HAP-1 (cell line): ENCODE measurements at regions not wholly inside any gene's neighbourhood (a gene's known extent, or its start where the extent isn't known, plus 50 kb on each side); places are given as distances from the start of the nearest gene placed in this dataset.

Experiments
- DNase-seq, 2 experiments: peaks; one replicate each; pipeline ENCODE4 v3.0.0-alpha.2; 2016 to 2020; ENCODE audit warnings: low spot score in 2 of 2
- H3K27me3 ChIP-seq: fragments of 250-450 bp; sonication (Bioruptor Pico); 2 replicates; pipeline ENCODE4 v1.5.1; 2020; ENCODE audit warnings: low read depth, mild to moderate bottlenecking, moderate library complexity
- H3K36me3 ChIP-seq: fragments of 250-450 bp; sonication (Bioruptor Pico); replicated peaks from 2 replicates; pipeline ENCODE4 v1.5.1; 2020; ENCODE audit warnings: mild to moderate bottlenecking
- H3K4me1 ChIP-seq: fragments of 250-450 bp; sonication (Bioruptor Pico); 2 replicates; pipeline ENCODE4 v1.5.1; 2020; ENCODE audit warnings: mild to moderate bottlenecking
- H3K4me3 ChIP-seq: fragments of 250-450 bp; sonication (Bioruptor Pico); 2 replicates; pipeline ENCODE4 v1.5.1; 2020; ENCODE audit warnings: mild to moderate bottlenecking, moderate library complexity
- H3K9me3 ChIP-seq: fragments of 250-450 bp; sonication (Bioruptor Pico); 2 replicates; pipeline ENCODE4 v1.5.1; 2020; ENCODE audit warnings: mild to moderate bottlenecking, moderate library complexity
- in situ Hi-C: fragments of 300-500 bp; cut with MboI; formaldehyde crosslinking; loops from 3 replicates; pipeline ENCODE4 v1.14.3; 2020; ENCODE audit warnings: low sequenced_read_pairs, inconsistent platforms, mixed read lengths

DNA sequence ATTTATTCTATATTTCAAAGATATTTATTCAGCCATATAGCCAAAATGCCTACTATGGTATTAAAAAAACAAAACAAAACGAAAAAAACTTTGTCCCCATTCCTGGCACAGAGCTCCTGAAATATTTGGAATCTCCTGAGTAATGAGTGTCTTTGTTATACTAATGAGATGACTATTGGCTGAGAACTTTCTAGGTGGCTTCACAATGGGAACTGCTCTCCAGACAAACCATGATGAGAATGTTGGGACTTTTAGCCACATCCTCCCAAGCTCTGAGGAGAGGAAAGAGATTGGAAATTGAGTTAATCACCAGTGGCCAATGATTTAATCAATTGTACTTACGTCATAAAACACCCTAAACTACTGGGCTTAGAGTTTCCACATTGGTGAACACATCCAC is 631.8 kb upstream of the SETBP1 start:
- in situ Hi-C loops, result no loop called here

DNA sequence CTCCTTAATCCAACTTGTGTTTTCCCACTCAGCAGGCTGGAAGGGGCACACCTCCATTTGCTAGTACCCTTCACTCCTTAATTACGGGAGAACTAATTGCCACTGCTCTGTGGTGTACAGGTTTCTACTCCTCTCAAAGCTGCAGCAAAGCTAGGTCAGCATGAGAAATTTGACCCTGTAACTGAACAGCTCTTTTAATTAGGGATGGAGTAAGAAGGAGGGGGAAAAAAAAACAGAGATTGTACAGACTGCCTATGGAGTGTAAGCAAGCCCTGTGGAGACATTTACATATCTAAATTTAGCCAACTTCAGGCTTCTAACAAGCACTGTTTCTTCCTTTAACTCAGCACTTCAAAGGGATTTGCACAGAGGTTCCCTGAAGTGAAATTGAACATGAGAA is 629.7 kb upstream of the SETBP1 start:
- Histone ChIP-seq H3K4me3 (no peak overlapping the region), H3K36me3 (no peaks in the 10 kb centered on the region), H3K9me3 (no peaks in the 10 kb centered on the region), H3K4me1 (no peaks in the 10 kb centered on the region), H3K27me3 (no peaks in the 10 kb centered on the region)
- DNase-seq, result no peak
- in situ Hi-C loops, result no loop called here

More for the DNA sequence above, 631.8 kb upstream of the SETBP1 start:
- no peak for DNase-seq
- 0 out of 2 replicates have a peak, but pooled peaks cover 4% of the 10 kb centered on the region for H3K27me3 ChIP-seq
- H3K4me3 ChIP-seq, result no peak overlapping the region
- H3K4me1 ChIP-seq, result no peaks in the 10 kb centered on the region
- no peaks in the 10 kb centered on the region for H3K9me3 ChIP-seq
- H3K36me3 ChIP-seq, result no peaks in the 10 kb centered on the region

DNA sequence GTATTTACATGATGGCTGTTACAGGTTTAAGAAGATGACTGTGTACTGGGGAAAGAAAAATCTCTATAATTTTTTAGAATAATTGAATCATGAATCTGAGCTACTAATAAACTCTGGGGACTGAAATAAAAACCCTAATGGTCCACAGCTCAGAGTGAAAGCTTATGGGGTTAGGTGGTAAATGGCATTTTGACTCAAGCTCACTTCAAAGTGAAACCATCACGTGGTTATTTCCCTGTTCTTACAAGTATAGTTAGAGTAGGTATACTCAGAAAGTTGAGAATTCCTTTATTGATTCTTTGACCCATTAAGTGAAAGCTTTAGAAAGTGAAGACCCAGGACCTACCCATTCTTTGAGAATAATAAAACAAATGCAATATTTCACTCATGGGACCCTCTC is 626.2 kb upstream of the SETBP1 start:
- in situ Hi-C loops, result no loop called here
- Histone ChIP-seq H3K4me1 (no peaks in the 10 kb centered on the region), H3K36me3 (no peaks in the 10 kb centered on the region), H3K4me3 (no peak overlapping the region), H3K27me3 (no peaks in the 10 kb centered on the region), H3K9me3 (no peaks in the 10 kb centered on the region)
- DNase-seq, result no peak

DNA sequence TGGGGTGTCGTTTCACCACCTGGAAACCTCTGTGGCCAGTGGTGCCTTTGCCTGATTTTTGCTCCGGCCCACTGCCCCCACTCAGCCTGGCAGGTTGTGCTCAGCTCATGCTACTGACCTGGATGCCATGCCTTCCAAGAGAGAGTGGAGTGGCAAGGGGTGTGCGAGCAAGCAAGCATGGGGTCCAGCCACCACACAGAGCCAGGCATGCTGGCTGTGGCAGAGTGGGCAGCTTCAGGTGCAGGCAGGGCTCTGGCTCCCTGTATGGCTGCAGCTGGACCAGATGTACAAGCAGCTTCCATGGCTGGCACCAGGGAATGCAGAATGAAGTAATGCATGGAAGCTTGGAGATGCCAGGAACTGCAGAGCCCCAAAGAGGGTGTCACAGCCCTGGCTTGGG is 620.5 kb upstream of the SETBP1 start:
- DNase-seq, result no peak
- in situ Hi-C loops, result no loop called here

DNA sequence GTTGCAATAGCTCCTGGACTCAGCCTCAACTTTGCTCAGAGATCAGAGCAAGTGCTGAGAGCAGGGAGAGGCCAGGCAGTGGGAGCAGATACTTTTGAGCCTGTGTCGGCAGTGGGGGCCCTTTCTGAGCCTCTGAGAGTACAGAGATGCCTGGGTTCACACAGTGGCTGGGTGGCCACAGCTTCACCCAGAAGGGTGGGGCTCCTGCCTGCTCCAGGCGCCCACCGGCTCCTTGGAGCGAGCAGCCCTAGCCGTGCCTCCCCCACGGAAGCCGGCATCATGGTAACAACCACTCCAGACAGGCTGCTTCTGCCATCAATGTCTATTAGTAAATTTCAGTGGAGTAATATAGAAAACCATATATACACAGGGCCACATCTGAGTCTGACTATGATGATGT is 619.2 kb upstream of the SETBP1 start:
- no peak overlapping the region for H3K4me3 ChIP-seq
- H3K9me3 ChIP-seq, result no peaks in the 10 kb centered on the region
- no peaks in the 10 kb centered on the region for H3K27me3 ChIP-seq
- in situ Hi-C loops, result no loop called here
- H3K36me3 ChIP-seq, result no peaks in the 10 kb centered on the region
- no peak for DNase-seq
- H3K4me1 ChIP-seq, result no peaks in the 10 kb centered on the region

More for the DNA sequence above, 620.5 kb upstream of the SETBP1 start:
- no peak overlapping the region for H3K4me3 ChIP-seq
- H3K27me3 ChIP-seq, result no peaks in the 10 kb centered on the region
- H3K9me3 ChIP-seq, result no peaks in the 10 kb centered on the region
- H3K36me3 ChIP-seq, result no peaks in the 10 kb centered on the region
- no peaks in the 10 kb centered on the region for H3K4me1 ChIP-seq

DNA sequence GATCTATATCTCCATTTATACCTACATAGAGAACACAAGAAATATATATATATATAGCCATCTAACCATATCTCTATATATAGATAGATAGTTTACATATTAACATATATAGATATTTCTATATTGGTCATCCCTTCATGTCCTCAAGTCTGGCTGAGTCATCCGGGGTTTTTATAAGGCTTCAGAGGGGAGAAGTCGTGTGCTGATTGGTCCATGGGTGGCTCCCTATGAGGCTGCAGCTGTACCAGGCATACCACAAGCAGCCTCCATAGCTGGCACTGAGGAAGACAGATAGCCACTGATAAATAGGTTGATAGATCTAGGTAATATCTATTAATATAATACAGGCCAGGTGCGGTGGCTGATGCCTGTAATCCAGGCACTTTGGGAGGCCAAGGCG is 618.3 kb upstream of the SETBP1 start:
- no peak for DNase-seq
- in situ Hi-C loops, result no loop called here
- Histone ChIP-seq H3K4me1 (no peaks in the 10 kb centered on the region), H3K27me3 (no peaks in the 10 kb centered on the region), H3K4me3 (no peak overlapping the region), H3K9me3 (no peaks in the 10 kb centered on the region), H3K36me3 (no peaks in the 10 kb centered on the region)

DNA sequence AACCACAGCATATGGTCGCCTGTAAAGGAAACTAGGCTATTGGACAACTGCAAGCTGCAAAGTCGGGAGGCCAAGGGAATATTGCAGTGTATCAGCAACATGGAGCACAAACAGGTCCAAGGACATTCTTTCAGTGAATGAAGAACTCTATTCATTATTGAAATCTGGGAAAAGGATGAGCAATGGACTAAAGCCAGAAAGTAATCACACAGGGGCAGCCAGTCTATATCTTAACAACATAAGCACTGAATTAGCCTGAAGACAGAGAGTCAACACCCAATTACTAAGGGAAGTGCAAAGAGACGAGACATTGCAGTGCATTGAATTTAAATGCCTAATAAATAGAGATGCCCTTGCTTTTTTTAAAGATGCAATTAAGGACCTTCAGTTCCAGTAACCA is 615.5 kb upstream of the SETBP1 start:
- Histone ChIP-seq H3K36me3 (no peaks in the 10 kb centered on the region), H3K4me3 (no peak overlapping the region), H3K9me3 (no peaks in the 10 kb centered on the region), H3K4me1 (no peaks in the 10 kb centered on the region), H3K27me3 (no peaks in the 10 kb centered on the region)
- no peak for DNase-seq
- in situ Hi-C loops, result no loop called here

DNA sequence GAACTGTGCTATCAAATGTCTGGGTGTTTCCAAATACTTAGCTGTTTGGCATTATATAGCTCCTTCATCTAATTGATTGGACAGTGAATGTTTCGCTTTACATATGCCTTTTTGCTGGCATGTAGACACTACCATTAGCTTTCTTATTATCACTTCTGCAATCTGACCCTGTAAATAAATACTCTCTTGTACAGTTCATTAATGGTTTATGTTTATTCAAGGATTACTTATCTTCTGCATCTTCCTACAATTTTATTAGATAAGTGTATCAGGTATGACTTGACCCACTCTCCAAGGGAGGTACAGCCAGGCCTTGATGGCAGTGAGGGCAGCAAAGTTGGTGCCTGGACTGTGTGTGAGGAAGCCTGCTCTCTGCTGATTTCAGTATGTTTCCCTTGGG is 614.1 kb upstream of the SETBP1 start:
- no peaks in the 10 kb centered on the region for H3K9me3 ChIP-seq
- H3K4me3 ChIP-seq, result no peak overlapping the region
- no peaks in the 10 kb centered on the region for H3K27me3 ChIP-seq
- no peaks in the 10 kb centered on the region for H3K4me1 ChIP-seq
- H3K36me3 ChIP-seq, result no peaks in the 10 kb centered on the region
- no peak for DNase-seq
- in situ Hi-C loops, result no loop called here

DNA sequence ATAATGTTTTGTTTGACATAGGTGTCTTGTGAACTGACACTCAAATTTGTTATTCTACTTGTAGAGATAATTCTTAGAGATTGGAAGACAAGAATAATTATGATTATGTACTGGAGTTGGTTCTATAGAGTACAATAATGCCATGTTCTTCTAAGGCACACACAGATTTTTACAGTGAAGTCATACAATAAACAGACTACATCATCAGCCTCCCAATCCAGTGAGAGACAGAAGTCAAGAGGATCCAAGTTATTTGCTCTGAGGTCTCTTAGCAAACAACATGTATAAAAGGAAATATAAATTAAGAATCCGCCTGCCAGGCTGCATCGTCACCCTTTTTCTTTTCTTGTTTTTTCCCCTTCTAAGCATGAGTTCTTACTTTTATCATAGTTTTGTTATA is 613.5 kb upstream of the SETBP1 start:
- in situ Hi-C loops, result no loop called here
- Histone ChIP-seq H3K4me3 (no peak overlapping the region), H3K9me3 (no peaks in the 10 kb centered on the region), H3K27me3 (no peaks in the 10 kb centered on the region), H3K36me3 (no peaks in the 10 kb centered on the region), H3K4me1 (no peaks in the 10 kb centered on the region)
- no peak for DNase-seq

DNA sequence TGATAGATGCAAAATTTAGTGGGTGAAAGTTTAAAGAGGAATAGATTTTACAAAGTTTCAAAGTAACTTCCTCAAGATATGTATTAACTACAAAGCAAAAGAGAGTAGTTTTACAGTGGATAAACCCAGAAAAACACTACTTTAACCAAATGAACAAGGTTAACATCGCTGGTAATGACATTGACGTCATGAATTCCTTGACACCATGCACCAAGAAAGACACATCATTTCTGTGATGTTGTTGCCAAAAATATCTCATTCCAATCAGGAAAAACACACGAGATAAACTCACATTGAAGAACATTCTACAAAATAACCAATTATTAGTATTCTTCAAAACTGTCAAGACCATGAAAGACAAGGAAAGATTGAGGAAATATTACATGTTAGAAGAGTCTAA is 605.6 kb upstream of the SETBP1 start:
- H3K4me3 ChIP-seq, result no peak overlapping the region
- DNase-seq, result no peak
- H3K9me3 ChIP-seq, result no peaks in the 10 kb centered on the region
- no peaks in the 10 kb centered on the region for H3K27me3 ChIP-seq
- H3K4me1 ChIP-seq, result no peaks in the 10 kb centered on the region; the same call in 1 of the 2 replicates
- in situ Hi-C loops, result no loop called here
- no peaks in the 10 kb centered on the region for H3K36me3 ChIP-seq

DNA sequence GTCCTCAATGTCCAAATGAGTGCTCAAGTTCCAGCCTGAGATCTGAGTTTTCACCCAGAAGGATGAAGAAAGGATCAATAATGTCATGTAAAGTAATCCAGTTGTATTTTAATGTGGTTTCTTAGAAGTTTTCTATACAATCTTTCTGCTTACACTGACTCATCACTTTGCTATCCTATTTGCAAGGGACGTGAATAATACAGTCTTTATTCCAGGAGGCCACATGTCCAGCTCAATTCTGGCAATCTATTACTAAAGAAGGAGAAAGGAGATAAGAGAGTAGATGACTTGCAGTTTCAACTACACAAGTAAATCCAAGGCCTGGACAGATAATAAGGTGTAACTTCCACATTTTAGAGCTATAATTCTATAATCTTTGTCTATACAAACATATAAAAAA is 601.1 kb upstream of the SETBP1 start:
- DNase-seq, result no peak
- no peaks in the 10 kb centered on the region for H3K36me3 ChIP-seq
- no peaks in the 10 kb centered on the region for H3K27me3 ChIP-seq
- no peak overlapping the region for H3K4me3 ChIP-seq
- no peaks in the 10 kb centered on the region; the same call in 1 of the 2 replicates for H3K4me1 ChIP-seq
- H3K9me3 ChIP-seq, result no peaks in the 10 kb centered on the region
- in situ Hi-C loops, result no loop called here

DNA sequence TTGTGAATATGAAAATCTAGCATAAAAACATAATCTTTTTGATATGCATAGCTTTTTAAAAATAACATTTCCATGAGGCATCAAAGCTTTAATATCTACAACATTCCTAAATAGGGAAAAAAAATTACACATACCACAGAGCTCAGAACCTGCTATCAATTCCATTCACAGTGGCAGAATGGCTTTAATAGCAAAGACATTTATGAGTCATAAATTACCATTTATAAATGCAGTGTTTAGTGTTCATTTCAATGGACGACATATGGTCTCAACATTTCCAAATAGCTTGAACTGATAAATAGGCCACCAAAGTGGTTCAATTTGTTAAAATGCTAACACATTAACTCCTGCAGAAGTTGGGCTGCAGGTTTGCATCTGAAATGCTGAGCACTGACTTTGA is 600.6 kb upstream of the SETBP1 start:
- Histone ChIP-seq H3K4me1 (no peaks in the 10 kb centered on the region; the same call in 1 of the 2 replicates), H3K4me3 (no peak overlapping the region), H3K36me3 (no peaks in the 10 kb centered on the region), H3K9me3 (no peaks in the 10 kb centered on the region), H3K27me3 (no peaks in the 10 kb centered on the region)
- in situ Hi-C loops, result no loop called here
- DNase-seq, result no peak

DNA sequence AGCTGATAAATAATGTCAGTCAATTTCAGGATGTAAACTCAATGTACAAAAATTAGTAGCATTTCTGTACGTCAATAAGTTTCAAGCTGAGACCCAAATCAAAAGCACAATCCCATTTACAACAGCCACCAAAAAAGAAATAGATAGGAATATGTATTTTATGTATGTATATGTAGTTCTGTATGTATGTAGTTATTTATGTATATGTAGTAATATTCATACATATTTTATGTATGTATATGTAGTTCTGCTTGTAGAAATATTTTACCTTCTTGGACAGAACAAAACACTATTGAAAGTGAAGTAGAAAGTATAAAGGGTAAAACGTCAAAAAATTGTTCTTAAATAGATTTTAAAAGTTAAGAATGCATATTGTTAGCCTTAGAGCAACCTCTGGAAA is 591.0 kb upstream of the SETBP1 start:
- in situ Hi-C loops, result no loop called here

DNA sequence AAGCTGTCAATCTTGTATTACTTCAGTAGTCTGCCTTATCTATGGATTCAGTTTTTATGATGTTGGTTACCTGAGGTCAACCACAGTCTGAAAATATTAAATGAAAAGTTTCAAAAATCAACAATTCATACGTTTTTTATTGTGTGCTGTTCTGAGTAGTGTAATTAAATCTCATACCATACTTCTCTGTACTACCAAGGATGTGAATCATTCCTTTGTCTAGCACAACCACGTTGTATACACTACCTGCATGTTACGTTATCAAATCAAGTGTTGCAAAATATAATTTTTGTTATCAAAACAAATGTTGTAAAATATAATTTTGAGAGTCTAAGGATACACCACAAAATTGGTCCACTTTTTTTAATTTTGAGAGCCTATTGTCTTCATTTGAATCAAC is 590.2 kb upstream of the SETBP1 start:
- no peaks in the 10 kb centered on the region for H3K36me3 ChIP-seq
- H3K27me3 ChIP-seq, result no peaks in the 10 kb centered on the region
- peaks cover 9% of the 10 kb centered on the region; the same call in 1 of the 2 replicates for H3K4me1 ChIP-seq
- DNase-seq, result no peak
- no peak overlapping the region for H3K4me3 ChIP-seq
- in situ Hi-C loops, result no loop called here
- H3K9me3 ChIP-seq, result no peaks in the 10 kb centered on the region

More for the DNA sequence above, 591.0 kb upstream of the SETBP1 start:
- Histone ChIP-seq H3K27me3 (no peaks in the 10 kb centered on the region), H3K4me1 (peaks cover 12% of the 10 kb centered on the region; the same call in 1 of the 2 replicates), H3K9me3 (no peaks in the 10 kb centered on the region), H3K36me3 (no peaks in the 10 kb centered on the region), H3K4me3 (no peak overlapping the region)
- DNase-seq, result no peak

DNA sequence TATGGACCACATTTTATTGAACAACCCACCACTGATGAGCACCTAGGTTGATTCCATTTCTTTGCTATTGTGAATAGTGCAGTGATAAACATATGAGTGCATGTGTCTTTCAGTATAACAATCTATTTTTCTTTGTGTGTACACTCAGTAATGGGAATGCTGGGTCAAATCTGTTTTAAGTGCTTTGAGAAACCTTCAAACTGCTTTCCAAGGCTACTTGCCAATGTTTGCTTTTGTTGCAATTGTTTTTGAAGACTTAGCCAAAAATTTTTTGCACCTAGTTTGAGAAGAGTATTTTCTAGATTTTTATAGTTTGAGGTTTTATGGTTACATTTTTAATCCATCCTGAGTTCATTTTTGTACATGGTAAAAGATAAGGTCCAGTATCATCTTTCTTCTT is 587.4 kb upstream of the SETBP1 start:
- Histone ChIP-seq H3K4me3 (no peak overlapping the region), H3K9me3 (no peaks in the 10 kb centered on the region), H3K4me1 (no peaks in the 10 kb centered on the region), H3K36me3 (no peaks in the 10 kb centered on the region), H3K27me3 (no peaks in the 10 kb centered on the region)
- in situ Hi-C loops, result no loop called here
- no peak for DNase-seq
